Glutamatergic neuron (in vitro differentiated cells): ENCODE measurements at regions not wholly inside any gene's neighbourhood (a gene's known extent, or its start where the extent isn't known, plus 50 kb on each side); places are given as distances from the start of the nearest gene placed in this dataset.

ENCODE experiments used
- DNase-seq: peaks from one replicate; pipeline ENCODE4 v3.0.0; 2022
- H3K27ac Mint-ChIP-seq: one replicate; pipeline ENCODE4 v1.8.0; 2020; ENCODE audit warnings: mild to moderate bottlenecking, mixed read lengths, inconsistent platforms; ENCODE audit not compliant: unreplicated experiment
- H3K27me3 Mint-ChIP-seq: one replicate; pipeline ENCODE4 v1.8.0; 2020; ENCODE audit warnings: mild to moderate bottlenecking, moderate library complexity, mixed read lengths, inconsistent platforms; ENCODE audit not compliant: unreplicated experiment
- H3K36me3 Mint-ChIP-seq: one replicate; pipeline ENCODE4 v1.8.0; 2020; ENCODE audit warnings: mild to moderate bottlenecking, mixed read lengths, inconsistent platforms; ENCODE audit not compliant: unreplicated experiment
- H3K4me1 Mint-ChIP-seq: one replicate; pipeline ENCODE4 v1.8.0; 2020; ENCODE audit warnings: mild to moderate bottlenecking, low read depth, mixed read lengths, inconsistent platforms; ENCODE audit not compliant: unreplicated experiment
- H3K4me3 Mint-ChIP-seq: one replicate; pipeline ENCODE4 v1.8.0; 2020; ENCODE audit warnings: mild to moderate bottlenecking, mixed read lengths, inconsistent platforms; ENCODE audit not compliant: unreplicated experiment
- H3K9me3 Mint-ChIP-seq: one replicate; pipeline ENCODE4 v1.8.0; 2020; ENCODE audit warnings: mild to moderate bottlenecking, moderate library complexity, mixed read lengths, inconsistent platforms; ENCODE audit not compliant: unreplicated experiment
- TF ChIP-seq, protein P1 (sequence below): fragments of 200-600 bp; sonication (generic); IDR thresholded peaks from one replicate; pipeline ENCODE4 v1.5.0; 2021; ENCODE audit not compliant: partially characterized antibody, unreplicated experiment

DNA sequence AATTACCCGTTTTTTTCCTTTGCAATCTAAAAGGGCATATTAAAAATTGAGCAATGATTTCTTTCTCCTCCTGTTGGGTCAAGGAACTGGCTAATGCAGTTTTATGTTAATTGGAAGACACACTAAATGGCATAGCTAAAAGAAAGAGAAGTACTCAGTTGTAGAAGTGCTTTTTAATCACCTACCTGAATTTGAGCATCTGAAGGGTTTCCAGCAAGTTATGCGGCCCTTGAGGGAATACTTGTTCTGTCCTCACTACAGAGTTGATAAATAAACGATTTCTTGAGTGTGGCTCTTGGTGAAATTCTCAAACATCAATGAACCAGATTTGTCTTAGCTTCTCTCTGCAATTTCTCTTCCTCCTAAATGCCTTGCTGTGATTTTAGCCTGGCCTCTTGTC, 184.1 kb upstream of the RPH3A start:
- Mint-ChIP-seq H3K4me1 (no peaks in the 10 kb centered on the region), H3K36me3 (no peaks in the 10 kb centered on the region), H3K9me3 (peaks cover 3% of the 10 kb centered on the region), H3K27ac (no peak overlapping the region), H3K27me3 (no peaks in the 10 kb centered on the region), H3K4me3 (no peak overlapping the region)
- DNase-seq = no peak
- TF ChIP-seq, protein P1, sequence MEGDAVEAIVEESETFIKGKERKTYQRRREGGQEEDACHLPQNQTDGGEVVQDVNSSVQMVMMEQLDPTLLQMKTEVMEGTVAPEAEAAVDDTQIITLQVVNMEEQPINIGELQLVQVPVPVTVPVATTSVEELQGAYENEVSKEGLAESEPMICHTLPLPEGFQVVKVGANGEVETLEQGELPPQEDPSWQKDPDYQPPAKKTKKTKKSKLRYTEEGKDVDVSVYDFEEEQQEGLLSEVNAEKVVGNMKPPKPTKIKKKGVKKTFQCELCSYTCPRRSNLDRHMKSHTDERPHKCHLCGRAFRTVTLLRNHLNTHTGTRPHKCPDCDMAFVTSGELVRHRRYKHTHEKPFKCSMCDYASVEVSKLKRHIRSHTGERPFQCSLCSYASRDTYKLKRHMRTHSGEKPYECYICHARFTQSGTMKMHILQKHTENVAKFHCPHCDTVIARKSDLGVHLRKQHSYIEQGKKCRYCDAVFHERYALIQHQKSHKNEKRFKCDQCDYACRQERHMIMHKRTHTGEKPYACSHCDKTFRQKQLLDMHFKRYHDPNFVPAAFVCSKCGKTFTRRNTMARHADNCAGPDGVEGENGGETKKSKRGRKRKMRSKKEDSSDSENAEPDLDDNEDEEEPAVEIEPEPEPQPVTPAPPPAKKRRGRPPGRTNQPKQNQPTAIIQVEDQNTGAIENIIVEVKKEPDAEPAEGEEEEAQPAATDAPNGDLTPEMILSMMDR = no peak

DNA sequence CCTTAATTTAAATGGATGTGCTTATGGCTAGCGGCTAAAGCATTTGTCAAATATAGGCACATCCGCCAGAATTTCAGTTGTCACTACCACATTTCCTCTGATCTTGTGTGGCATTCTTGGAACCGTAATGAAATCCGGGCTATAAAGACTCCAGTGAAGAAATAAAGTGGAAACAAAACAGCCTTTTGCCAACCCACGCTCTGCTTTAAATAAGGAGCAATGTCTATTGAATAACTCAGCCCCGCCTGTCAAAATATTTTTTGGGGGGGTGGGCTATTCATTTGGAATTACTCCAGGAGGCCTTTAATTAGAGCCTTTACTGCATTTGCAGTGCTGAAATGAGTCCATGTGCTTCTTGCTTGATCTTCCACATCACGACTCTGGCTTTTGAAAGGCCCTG, 179.6 kb upstream of the RPH3A start:
- H3K4me1 Mint-ChIP-seq = no peaks in the 10 kb centered on the region
- no peaks in the 10 kb centered on the region for H3K36me3 Mint-ChIP-seq
- no peak overlapping the region for H3K4me3 Mint-ChIP-seq
- no peak for DNase-seq
- H3K27ac Mint-ChIP-seq = no peak overlapping the region
- no peaks in the 10 kb centered on the region for H3K27me3 Mint-ChIP-seq
- TF ChIP-seq, protein P1 = no peak
- peaks cover 3% of the 10 kb centered on the region for H3K9me3 Mint-ChIP-seq

DNA sequence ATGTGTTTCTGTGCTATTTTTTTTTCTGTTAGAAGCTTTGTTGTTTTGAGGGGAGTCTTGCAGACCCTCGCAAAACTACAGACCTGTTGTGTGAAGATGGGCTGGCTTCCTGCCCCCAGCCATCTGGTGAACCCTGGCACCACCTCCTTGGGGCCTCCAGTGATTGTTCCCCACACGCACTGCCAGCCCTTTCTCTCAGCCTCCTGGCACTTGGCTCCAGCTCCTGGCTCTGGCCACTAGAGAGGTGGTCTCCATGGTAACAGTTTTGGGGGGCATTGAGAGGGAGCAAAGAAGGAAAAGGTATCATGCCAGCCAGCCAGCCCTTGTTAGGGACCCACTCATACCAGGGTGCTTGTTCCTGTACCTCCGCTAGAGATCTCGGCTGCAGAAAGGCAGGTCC, 176.4 kb upstream of the RPH3A start:
- H3K36me3 Mint-ChIP-seq = no peaks in the 10 kb centered on the region
- peaks cover 1% of the 10 kb centered on the region for H3K9me3 Mint-ChIP-seq
- no peak for DNase-seq
- no peaks in the 10 kb centered on the region for H3K4me1 Mint-ChIP-seq
- TF ChIP-seq, protein P1 = no peak
- no peak overlapping the region for H3K27ac Mint-ChIP-seq
- no peak overlapping the region for H3K4me3 Mint-ChIP-seq
- no peaks in the 10 kb centered on the region for H3K27me3 Mint-ChIP-seq

DNA sequence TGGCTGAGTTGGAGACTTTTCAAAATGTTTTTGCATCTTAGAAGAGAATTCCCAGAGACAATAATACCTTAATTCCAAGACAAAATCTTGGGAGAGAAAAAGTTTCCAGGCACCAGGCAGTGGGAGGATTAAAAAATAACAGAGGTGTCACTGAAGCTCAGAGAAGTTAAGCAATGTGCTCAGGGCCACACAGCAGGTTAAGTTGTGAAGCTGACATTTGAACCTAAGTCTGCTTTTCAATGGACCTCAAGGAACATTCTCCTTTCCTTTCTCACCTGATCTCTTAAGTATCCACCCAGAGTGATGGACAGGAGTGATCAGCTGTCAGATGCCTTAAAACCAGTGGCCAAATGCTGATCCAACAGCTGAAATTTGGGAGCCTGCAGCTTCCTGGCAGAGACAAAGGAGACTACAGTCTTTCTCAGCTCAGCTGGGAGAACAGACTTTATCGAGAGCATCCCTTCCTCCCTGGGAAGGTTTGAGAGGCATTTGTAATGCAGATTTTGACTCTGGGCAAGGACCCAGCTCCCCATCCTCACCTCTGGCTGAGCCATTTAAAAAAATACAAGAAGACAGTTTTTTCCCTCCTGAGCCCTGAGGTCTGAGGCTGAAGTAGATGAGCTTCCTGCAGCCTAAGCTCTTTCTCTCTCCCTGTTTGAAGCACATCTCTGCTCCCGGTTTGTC, 174.9 kb upstream of the RPH3A start:
- no peaks in the 10 kb centered on the region for H3K4me1 Mint-ChIP-seq
- peaks cover 2% of the 10 kb centered on the region for H3K27me3 Mint-ChIP-seq
- TF ChIP-seq, protein P1 = no peak
- peaks cover 1% of the 10 kb centered on the region for H3K9me3 Mint-ChIP-seq
- DNase-seq = no peak
- H3K4me3 Mint-ChIP-seq = no peak overlapping the region
- H3K27ac Mint-ChIP-seq = no peak overlapping the region
- no peaks in the 10 kb centered on the region for H3K36me3 Mint-ChIP-seq

GRCh38 chr12:112617153-112617505, 174.4 kb upstream of the RPH3A start:
- TF ChIP-seq, protein P1 = no peak
- H3K27ac Mint-ChIP-seq = no peak overlapping the region
- H3K4me1 Mint-ChIP-seq = no peaks in the 10 kb centered on the region
- peaks cover 1% of the 10 kb centered on the region for H3K9me3 Mint-ChIP-seq
- no peaks in the 10 kb centered on the region for H3K36me3 Mint-ChIP-seq
- no peak for DNase-seq
- H3K4me3 Mint-ChIP-seq = no peak overlapping the region
- peaks cover 2% of the 10 kb centered on the region for H3K27me3 Mint-ChIP-seq
